ENCODE measurements at regions not wholly inside any gene's neighbourhood (a gene's known extent, or its start where the extent isn't known, plus 50 kb on each side); places are given as distances from the start of the nearest gene placed in this dataset.

DNA sequence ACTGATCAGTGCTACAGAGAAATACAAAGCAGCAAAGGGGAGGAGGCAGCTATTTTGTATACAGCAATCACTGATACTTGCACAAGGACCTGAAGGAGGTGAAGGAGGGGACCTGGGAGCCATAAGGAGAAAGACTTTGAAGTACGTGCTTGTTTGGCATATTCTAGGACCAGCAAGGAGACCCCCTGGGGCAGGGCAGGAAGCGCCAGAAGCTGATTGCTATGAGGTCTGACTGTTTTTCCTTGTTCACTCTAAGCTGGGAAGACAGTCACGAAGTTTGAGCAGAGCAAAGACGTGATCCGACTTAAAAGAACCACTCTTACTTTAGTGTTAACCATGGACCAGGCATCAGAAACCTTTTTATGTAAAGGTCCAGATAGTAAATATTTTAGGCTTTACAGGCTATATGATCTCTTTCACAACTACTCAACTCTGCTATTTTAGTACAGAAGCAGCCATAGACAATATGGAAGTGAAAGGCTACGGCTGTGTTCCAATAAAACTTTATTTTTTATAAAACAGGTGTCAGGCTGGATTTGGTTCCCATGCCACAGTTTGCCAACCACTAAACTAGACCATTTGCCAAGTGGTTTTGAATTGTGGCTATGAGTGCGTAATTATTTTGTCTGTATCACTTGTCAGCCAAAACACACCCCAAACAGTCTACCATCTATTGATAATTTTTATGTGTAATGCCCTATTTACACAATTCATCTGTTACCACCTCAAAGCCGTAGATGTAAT lies 217.9 kb downstream of the PRL start:
- DNase-seq, result no peak

DNA sequence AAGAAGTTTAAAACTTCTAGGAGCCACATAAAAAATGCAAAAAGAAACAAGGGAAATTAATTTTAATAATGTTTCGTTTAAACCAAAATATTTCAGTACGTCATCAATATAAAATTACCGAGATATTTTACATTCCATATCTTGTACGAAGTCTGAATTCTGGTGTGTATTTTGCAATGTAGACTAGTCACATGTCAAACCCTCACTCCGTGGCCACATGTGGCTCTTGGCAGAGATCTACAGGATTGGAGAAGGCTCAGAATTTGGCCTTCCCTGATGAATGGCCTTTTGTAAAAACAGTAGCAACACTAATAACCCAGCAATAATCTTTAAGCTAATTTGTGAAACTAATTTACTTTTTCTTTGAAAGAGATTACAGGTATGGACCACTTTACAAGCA lies 217.1 kb downstream of the PRL start:
- DNase-seq, result no peak

DNA sequence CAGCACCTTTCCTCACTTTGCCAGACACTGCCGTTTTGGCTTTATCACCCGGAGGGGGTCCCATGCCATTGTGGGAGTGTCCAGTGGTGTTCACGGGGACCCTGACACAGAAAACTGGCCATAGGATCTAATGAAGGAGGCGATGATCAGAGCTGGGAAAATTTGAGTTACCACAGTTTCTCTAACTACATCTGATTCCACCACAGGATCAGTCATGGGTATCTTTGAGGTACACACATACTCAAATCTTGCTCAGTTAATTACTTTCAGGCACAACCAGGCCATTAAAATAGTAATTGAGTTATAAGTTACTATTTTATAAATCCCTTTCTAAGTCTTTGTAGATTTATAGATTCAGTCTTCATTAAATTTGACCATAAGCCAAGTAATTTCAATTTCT lies 215.1 kb downstream of the PRL start:
- DNase-seq, result no peak

DNA sequence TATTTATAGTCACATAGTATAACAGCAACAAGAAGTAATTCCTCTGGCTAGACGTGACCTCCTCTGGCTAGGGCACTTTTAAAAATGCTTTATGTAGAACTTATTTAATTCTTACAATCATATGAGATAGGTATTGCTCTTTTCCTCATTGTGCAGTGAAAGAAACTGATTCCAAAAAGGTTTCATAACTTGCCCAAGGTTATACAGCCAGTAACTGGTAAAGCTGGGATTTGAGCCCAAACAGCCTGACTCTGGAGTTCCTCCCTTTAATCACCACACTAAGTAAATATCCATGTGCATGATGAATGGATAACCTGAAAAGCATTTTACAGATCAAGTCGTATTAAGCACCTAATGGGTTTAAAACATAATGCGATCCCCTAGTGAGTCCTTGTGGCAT lies 214.6 kb downstream of the PRL start:
- no peak for DNase-seq

DNA sequence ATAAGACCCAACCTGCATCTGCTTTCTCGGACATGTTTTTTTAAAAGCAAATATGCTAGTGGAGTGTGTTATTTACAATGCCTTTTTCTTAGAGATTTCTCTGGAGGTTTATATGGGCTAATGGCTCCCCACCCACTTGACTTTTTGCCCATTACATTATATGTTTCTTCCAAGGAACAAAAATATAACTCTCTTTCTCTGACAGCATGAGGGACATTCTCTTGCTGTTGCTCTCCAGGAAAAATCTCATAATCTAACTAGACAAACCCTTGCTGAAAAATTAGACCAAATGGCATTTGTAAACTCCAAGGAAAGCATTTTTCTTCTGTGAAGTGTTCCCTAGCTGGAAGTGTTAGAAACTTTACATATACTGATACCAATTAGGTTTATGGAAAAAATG lies 213.7 kb downstream of the PRL start:
- DNase-seq, result no peak

DNA sequence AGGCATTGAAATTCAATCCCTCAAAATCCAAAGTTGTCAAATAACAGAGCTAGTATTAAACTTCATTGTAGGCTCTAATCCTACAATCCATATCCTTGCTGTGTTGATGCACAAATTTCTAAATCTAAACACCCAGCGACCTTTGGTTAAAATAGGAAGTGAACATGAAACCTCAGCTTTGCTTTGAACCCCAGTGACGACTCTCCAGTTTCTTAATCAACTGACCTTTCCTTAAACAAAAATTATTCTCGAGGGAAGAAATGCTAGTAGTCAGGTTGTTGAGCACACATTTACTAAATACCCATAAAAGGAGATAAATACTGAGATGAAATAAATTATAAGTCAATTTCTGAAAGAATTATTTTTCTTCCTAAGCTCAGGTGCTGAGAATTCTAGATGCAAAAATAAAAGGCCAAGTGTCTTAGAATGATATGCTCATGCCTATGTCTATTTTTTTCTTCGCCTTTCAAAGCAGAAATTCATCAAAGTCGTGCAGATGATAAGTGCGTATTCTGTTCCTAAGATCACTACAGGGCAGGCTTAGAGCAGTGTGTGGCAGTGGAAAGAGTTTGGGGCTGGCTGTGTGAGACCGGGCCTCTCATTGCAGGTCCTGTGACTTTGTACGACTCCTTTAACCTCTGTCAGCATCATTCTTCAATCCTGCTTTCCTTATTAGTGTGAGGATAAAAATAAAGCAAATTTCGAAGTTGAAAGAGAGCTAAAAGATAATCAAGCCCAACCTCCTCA lies 208.7 kb downstream of the PRL start:
- no peak for DNase-seq

DNA sequence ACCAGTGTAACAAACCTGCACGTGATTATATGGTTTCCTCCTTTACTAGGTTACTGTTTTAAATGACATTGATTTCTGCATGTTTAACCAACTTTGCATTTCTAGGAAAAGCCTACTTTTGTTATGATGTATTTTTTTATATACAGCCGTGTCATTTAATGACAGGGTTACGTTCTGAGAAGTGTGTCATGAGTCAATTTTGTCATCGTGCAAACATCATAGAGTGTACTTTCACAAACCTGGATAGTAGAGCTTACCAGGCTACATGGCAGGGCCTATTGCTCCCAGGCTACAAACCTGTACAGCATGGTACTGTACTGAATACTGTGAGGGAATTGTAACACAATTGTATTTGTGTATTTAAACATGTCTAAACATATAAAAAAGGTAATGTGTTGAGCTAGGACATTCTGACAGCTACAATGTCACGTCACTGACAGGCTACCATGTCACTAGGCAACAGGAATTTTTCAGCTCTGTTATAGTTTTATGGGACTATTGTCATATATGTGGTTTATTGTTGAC lies 205.3 kb downstream of the PRL start:
- DNase-seq, result no peak

DNA sequence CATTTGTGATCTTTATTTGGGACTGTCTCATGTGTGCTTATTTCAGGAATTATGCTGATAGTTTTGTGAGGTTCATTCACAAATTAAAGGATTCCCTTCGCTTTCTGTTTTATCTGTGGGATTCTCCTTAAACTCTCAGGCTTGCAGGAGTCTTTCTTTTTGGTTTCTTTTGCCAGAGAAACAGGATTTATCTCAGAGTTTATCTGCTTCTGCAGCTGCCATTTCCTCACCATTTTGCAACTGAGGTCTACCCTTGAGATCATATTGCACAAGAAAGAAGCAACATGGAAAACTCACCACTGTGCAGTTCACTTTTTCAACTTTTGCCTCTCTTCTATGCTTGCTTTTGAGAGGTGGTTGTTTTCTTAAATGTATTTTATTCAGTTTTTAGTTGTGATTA lies 201.0 kb downstream of the PRL start:
- DNase-seq, result no peak

DNA sequence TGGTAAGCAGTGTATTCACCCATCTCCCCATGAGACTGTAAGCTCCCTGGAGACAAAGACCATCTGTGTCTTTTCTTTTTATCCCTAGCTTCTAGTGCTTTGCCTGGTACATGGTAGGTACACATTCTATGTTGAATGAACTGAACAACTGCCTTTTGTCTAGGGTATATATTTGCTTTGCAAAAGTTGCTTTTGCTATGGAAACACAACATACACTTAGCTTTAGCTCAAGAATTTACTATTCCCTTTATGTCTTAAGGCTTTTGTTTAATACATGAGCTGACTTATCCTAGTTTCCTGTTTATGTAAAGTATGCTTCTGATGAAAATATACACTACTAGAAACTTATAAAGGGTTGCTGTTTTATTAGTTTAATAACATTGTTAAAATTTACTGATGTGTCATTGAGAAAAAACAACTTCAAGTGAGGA lies 198.2 kb downstream of the PRL start:
- no peak for DNase-seq

DNA sequence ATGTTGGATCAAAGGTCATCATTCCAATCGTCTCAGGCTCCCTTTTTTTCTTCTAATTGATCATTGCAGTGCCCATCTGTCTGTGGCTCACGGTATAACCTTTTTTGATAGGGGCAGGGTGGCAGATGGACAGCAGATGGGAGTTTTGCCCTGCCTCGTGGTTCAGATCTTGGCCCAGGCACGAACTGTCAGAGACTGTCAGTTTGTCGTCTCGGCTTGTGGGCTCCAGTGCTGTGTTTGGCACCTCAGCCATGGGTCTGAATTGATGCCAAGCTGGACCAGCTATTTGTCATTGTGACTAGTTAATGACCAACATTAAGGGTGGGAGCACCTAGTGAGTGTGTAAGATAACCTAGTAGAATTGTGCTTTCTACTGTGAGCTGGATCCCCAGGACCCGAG lies 197.6 kb downstream of the PRL start:
- DNase-seq, result no peak

DNA sequence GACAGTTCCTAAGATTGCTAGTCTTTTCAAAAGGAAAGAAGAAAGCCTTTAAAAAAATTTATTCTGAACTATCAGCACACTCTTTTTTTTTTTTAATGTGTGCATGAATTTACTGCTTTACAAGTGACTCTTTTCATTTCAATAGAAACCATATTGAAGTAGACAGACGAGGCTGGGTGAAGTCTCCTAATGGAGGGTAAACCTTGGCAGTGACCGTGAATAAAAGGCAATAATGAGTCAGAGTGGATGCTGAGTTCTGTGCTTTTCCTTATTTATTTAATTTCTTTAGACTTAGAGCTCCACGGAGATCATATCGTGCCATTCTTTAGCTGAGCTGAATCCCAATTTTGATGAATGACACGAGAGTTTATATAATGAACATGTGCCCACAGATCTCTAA lies 196.9 kb downstream of the PRL start:
- DNase-seq, result no peak

DNA sequence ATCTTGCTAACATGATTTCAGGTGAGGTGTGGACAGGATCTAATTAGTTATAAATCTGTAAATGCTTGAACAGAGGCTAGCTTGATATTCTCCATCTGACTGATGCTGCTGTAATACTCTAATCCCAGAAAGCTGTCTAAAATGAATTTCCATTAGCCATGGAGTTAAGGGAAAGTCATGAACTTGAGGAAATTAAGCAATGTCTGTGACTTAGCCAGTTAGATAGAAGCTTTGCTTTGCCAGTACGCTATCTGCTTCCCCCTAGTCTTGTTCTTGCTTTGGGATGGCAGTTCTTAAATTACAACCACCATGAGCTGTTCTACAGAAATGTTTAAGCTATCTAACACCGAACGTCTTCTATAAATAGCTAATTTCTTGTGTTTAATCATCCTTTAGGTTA lies 195.7 kb downstream of the PRL start:
- DNase-seq, result no peak

DNA sequence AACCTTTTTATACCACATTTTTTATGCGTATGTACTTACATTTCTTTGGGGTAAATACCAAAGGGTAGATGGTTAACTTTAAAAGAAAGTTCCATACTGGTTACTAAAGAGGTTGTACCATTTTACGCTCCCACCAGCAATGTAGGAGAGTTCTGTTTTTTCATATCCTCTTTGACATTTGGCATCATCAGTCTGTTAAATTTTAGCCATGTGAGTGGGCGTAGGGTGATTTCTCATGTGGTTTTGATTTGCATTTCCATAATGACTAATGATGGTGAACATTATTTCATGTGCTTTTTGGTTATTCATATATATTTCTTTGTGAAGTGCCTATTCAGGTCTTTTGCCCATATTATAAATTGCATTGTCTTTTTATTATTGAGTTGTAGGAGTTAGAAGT lies 194.2 kb downstream of the PRL start:
- DNase-seq, result no peak

DNA sequence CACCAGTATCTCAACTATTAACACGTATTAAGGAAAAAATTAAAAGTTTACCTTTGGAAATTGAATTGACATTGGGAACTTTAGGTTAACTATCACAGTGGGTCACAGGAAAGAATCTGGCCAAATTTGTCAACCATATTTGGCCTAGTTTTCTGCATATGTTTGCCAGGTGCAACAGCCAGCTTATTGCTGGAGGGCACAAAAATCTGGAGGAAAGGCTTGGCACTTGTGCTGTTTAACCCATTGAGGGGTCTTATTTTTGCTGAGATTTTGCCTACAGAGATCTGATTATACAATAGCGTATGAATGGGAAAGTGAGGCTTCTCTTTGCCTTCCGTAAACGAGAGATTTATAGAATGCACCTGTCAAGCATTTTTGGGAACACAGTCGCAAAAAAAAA lies 190.4 kb downstream of the PRL start:
- no peak for DNase-seq

DNA sequence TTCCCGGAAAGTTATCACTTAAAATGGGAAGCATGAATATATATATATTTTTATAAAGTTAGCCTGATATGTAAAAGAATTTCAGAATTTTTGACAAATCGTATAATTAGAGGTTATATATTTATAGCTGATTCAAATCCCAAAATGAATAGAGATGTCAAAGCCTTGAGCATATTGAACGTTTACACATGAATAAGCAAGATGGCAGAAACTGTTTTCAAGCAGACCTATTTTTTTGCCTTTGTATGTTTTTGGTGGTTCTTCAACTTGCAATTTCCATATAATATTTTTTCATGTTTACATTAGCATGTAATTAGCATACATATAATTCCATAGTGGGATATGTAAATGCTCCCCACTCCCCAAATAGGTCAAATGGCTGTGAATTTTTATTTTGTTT lies 189.9 kb downstream of the PRL start:
- no peak for DNase-seq

DNA sequence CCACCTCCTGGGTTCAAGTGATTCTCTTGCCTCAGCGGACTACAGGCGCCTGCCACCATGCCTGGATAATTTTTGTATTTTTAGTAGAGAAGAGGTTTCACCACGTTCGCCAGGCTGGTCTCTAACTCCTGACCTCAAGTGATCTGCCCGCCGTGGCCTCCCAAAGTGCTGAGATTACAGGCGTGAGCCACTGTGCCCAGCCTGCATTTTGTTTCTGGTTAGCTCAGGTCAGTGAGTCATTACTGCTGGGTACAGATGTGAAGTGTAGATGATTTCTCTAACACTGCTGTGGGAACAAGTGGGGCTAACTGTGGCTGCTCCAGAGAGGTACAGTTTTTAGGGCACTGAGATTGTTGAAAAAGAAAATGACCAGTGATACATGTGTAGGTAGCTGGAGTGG lies 188.6 kb downstream of the PRL start:
- DNase-seq, result no peak

DNA sequence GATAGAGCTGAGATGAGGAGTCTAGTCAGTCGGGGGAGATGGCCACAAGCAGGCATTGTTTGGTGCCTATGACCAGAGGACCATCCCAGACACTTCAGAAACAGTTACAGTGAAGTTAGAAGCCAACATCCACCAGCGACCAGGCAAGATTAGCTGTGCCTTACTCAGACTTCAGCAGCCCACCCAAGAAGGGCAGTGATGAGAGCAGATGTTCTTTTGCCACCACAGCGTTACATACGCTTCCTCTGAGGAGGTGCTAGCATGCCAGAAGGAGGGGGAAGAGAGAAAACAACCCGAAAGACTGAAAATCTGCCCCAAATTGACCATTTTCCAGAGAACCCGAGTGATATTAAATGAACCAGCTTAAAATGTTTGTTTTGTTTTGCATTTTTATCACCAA lies 186.8 kb downstream of the PRL start:
- DNase-seq, result no peak

DNA sequence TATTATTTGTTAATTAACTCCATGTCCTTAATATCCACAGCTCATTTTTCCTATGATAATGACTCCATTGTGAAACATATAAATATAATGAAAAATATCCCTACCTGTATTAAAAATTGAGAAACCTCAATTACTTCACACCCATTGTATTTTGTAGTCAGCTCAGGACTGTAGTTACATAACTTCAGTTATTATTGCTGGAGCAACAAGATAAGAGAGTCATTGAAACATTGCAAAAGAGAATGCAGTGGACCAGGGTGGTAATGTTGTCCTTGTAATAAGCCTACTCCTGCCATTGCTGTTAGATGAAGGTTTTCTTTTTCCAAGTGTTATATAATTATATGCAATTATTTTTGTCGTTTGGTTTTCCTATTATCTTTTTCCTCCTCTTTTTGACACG lies 184.4 kb downstream of the PRL start:
- DNase-seq, result no peak

DNA sequence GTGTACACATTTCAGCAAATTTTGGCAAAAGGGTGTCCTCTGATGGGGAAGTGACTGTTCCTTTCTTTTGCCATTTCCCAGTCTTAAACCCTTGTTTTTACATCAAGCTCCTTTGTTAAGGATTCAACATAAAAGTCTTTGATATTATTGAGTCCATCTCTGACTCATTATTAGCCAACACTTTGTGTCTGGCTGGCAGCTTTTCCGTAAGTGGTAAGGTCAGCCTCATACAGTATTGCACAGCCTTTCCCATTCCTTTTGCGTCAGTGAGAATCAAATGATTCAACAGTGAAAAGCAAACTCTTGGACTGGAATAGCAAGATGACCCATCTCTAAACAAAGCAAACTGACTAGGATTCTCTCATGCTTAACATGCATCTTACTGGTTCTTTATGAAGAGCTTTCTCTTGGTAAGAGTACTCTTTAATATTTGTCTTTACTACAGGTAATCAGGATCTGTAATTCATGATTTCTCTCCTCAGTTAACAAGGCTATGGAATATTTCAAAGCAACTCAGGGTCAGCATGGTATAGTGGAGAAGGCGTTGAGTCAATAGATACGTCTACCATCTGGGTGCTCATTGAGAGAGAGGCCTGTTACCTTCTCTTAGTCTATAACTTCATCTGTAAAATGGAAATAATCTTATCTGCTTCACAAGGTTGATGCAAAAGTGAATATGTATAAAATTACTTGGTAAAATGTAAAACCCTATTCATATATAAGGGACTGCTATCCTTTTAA lies 183.6 kb downstream of the PRL start:
- no peak for DNase-seq

DNA sequence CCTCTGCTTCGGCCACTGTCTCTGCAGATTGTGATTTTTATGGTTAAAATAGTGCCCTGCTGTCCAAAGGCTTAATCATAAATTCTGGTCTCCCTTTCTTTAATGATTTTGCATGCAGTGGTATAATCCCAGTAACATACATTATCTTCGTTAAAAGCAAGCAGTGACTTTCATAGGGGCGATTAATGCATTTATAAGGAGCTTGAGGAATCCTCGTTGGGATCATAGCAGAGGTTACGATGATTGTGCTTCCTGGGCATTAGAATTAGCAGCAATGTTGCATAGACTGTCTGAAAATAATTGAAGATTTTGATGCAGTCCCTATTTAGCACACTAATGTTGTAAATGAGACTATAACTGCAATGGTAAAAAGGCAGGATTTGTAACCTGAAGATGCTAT lies 181.3 kb downstream of the PRL start:
- no peak for DNase-seq

DNA sequence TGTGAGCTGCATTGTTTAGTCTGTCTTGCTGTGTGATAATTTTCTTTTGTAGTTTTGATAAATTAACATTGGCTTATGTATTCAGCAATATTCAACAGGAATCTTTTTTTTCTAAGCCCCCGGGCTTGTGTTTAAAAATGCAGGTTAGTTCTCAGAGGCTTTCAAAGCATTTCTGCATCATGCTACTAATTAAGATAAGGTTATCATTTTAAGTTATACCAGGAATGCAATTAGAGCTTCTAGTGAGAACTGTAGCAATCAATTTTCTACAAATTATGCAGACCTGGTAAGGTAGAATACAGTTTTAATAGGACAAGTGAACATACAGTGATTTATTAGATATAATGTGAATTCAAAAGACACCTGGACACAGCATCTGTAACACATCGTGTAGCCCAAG lies 179.2 kb downstream of the PRL start:
- no peak for DNase-seq

DNA sequence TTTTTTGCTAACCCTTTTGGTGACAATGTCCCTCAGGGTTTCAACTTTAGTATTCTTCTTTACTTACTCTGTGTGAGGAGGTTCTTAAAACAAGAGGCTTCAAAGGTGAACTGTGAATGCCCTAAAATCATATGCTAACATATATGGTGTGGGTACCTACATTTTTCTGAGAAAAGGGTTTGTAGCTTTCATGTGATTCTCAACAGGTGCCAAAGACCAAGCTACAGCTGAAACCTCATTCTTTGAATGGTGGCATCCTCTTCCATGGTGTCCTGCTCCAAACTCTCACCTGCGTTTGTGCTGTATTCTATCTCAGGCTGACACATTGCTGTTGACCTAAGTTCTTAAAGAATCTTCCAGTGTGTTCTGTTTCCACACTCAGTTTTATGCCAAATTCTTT lies 177.3 kb downstream of the PRL start:
- no peak for DNase-seq

DNA sequence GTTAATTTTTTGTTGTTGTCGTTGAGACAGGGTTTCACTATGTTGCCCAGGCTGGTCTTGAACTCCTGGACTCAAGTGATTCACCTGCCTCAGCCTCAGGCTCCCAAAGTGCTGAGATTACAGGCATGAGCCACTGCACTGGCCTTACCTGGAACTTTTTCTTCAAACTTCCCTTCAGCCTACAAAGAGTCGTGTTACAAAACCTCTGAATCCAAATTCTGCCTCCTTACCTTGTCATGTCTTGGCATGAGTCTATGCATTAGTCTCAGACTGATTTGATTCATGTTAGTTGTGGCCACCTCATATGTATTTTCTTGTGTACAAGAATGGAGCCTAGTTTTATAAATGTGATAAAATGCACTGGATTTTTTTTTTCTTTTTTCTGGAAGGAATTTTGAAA lies 172.1 kb downstream of the PRL start:
- no peak for DNase-seq

DNA sequence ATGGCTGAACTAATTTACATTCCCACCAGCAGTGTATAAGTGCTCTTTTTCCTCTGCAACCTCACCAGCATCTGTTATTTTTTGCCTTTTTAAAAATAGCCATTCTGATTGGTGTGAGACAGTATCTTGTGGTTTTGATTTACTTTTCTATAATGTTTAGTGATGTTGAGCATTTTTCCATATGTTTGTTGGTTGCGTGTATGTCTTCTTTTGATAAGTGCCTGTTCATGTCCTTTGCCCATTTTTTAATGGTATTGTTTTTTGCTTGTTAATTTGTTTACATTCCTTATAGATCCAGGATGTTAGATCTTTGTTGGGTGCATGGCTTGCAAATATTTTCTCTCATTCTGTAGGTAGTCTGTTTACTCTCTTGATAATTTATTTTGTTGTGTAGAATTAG lies 169.9 kb downstream of the PRL start:
- DNase-seq, result no peak

All from NCI-H2107 (cell line).